Caco-2 (cell line): ENCODE measurements at regions not wholly inside any gene's neighbourhood (a gene's known extent, or its start where the extent isn't known, plus 50 kb on each side); places are given as distances from the start of the nearest gene placed in this dataset.

Source experiments
- BruUV-seq: library from RNA; stranded (reverse); fragments of 400-500 nt; replicated peaks from 2 replicates; lab custom pipeline; 2021; lab: Mats Ljungman, UMichigan
- CTCF ChIA-PET: fragments of 300-600 bp; sonication (Branson Sonifier 250); formaldehyde crosslinking; loops from one replicate; lab custom pipeline; 2022; ENCODE audit warnings: antibody characterized with exemption; lab: Charles Lee
- POLR2A ChIA-PET: fragments of 300-600 bp; sonication (Branson Sonifier 250); formaldehyde crosslinking; loops from one replicate; lab custom pipeline; 2022; ENCODE audit warnings: antibody characterized with exemption; lab: Charles Lee
- DNase-seq, 2 experiments: peaks; one replicate each; pipeline versions ENCODE4 v3.0.0 to v3.0.0-alpha.2; 2020 to 2022
- H3K27me3 ChIP-seq: replicated peaks from 2 replicates; pipeline ENCODE4 v1.6.0; 2011; ENCODE audit warnings: low read length; ENCODE audit not compliant: control insufficient read depth, insufficient read depth
- H3K36me3 ChIP-seq: 2 replicates; pipeline ENCODE4 v1.5.1; 2011; ENCODE audit warnings: low read length; ENCODE audit not compliant: control insufficient read depth, insufficient read depth
- H3K4me1 ChIP-seq: fragments of 250-450 bp; sonication (Bioruptor Pico); 2 replicates; pipeline ENCODE4 v1.5.1; 2020; ENCODE audit warnings: mild to moderate bottlenecking
- H3K4me3 ChIP-seq: 2 replicates; pipeline ENCODE4 v1.5.1; 2011; ENCODE audit warnings: low read depth, mild to moderate bottlenecking, control low read depth, low read length
- H3K9me3 ChIP-seq: fragments of 250-450 bp; sonication (Bioruptor Pico); 2 replicates; pipeline ENCODE4 v1.5.1; 2020; ENCODE audit warnings: mild to moderate bottlenecking, moderate library complexity
- H3K27ac Mint-ChIP-seq: one replicate; pipeline ENCODE4 v1.8.0; 2022; ENCODE audit warnings: mixed read lengths; ENCODE audit not compliant: unreplicated experiment
- H3K27me3 Mint-ChIP-seq: one replicate; pipeline ENCODE4 v1.8.0; 2022; ENCODE audit warnings: mixed read lengths; ENCODE audit not compliant: insufficient read depth, unreplicated experiment
- H3K36me3 Mint-ChIP-seq: one replicate; pipeline ENCODE4 v1.8.0; 2022; ENCODE audit warnings: mild to moderate bottlenecking, mixed read lengths; ENCODE audit not compliant: insufficient read depth, unreplicated experiment
- H3K4me1 Mint-ChIP-seq: one replicate; pipeline ENCODE4 v1.8.0; 2022; ENCODE audit warnings: low read depth, mixed read lengths; ENCODE audit not compliant: unreplicated experiment
- H3K4me3 Mint-ChIP-seq: one replicate; pipeline ENCODE4 v1.8.0; 2022; ENCODE audit warnings: mild to moderate bottlenecking, moderate library complexity, mixed read lengths; ENCODE audit not compliant: unreplicated experiment
- H3K9me3 Mint-ChIP-seq: one replicate; pipeline ENCODE4 v1.8.0; 2022; ENCODE audit warnings: mixed read lengths; ENCODE audit not compliant: unreplicated experiment
- CTCF ChIP-seq, 2 experiments: fragments of 200-600 bp in 1 of 2; IDR thresholded peaks; 1 replicate in 1 of 2; 2 replicates in 1 of 2; pipeline versions ENCODE4 v1.5.1 to v1.8.0; 2011 to 2022; ENCODE audit warnings: antibody characterized with exemption in 1 of 2, control low read depth in 1 of 2, inconsistent platforms in 1 of 2, low read depth in 1 of 2, low read length in 1 of 2, mild to moderate bottlenecking in 1 of 2, moderate library complexity in 1 of 2; ENCODE audit not compliant: insufficient read depth in 1 of 2, severe bottlenecking in 1 of 2, unreplicated experiment in 1 of 2
- intact Hi-C: fragments of 100-400 bp; cut with micrococcal nuclease; formaldehyde crosslinking; loops from one replicate; pipeline ENCODE4 v1.10.0; 2022; ENCODE audit not compliant: unreplicated experiment

DNA sequence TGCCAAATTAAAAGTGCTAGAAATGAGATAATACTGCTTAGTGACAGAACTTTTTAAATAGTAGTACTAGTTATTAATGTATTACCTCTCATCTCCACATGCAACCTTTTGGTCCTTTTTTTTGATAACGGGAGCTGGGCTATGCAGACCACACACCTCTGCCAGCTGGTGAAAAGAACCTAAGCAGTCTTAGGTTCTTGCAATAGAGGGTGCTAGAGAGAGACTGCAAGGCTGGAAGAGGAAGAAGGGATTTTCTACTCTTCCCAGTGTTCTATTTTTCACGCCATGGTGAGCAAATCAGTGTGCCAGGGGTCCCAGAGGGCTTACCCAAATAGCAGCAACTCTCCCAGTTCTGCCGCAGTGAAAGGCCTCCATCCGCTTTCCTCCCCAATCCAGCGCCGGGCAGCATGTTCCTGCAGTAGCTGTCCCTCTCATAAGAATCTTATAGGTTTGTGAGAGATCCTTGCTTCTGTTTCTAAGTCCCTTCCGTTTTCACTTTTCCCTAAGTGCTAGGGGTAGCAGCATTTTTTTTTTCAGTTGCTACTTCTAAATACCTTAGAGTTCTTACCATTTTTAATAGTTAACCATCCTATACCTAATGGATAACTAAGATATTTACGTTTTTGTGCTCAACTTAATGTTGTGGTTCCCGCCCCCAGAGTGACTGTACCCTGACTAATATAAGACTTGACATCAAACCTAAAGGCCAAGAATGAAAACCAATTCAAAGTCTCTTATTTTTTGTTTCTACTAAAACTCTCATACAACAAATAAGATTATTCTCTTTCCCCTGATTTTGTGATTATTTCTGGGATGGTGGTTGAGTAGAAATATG is 69.4 kb upstream of the UBE2E3 start:
- TF ChIP-seq CTCF (IDR thresholded peaks at IDR 0.05; ENCODE audit: insufficient read depth in 1 of 2, low read depth in 1 of 2, low read length in 1 of 2, severe bottlenecking in 1 of 2, unreplicated experiment in 1 of 2) = no peak
- H3K27ac Mint-ChIP-seq = no peak overlapping the region
- peaks cover 9% of the 10 kb centered on the region for H3K27me3 Mint-ChIP-seq
- no TSS peak for BruUV-seq
- no peaks in the 10 kb centered on the region for H3K9me3 Mint-ChIP-seq
- Histone ChIP-seq H3K36me3 (no peaks in the 10 kb centered on the region), H3K4me3 (no peak overlapping the region), H3K27me3 (no peaks in the 10 kb centered on the region), H3K9me3 (no peaks in the 10 kb centered on the region), H3K4me1 (no peaks in the 10 kb centered on the region)
- H3K36me3 Mint-ChIP-seq = no peaks in the 10 kb centered on the region
- POLR2A ChIA-PET = no interaction called here
- DNase-seq = no peak
- H3K4me1 Mint-ChIP-seq = no peaks in the 10 kb centered on the region
- CTCF ChIA-PET = no interaction called here
- intact Hi-C loops = no loop called here
- no peak overlapping the region for H3K4me3 Mint-ChIP-seq

- CTCF ChIA-PET = interaction anchor here (0.6 kb wide), 1 partner anchor 81 kb away, joined by 3 read pairs; no protein-coding TSS in a partner anchor
- BruUV-seq = no TSS peak
- intact Hi-C loops = no loop called here
- Mint-ChIP-seq H3K4me1 (no peaks in the 10 kb centered on the region), H3K9me3 (no peaks in the 10 kb centered on the region), H3K36me3 (no peaks in the 10 kb centered on the region), H3K27ac (no peak overlapping the region), H3K27me3 (peaks cover 7% of the 10 kb centered on the region), H3K4me3 (no peak overlapping the region)
- H3K27me3 ChIP-seq = no peaks in the 10 kb centered on the region
- POLR2A ChIA-PET = no interaction called here
- H3K4me1 ChIP-seq = no peaks in the 10 kb centered on the region
- H3K36me3 ChIP-seq = no peaks in the 10 kb centered on the region
- H3K4me3 ChIP-seq = no peak overlapping the region
- TF ChIP-seq CTCF (IDR thresholded peaks at IDR 0.05; ENCODE audit: insufficient read depth in 1 of 2, low read depth in 1 of 2, low read length in 1 of 2, severe bottlenecking in 1 of 2, unreplicated experiment in 1 of 2) = no peak
- DNase-seq = no peak
- H3K9me3 ChIP-seq = no peaks in the 10 kb centered on the region
Observed at GRCh38 chr2:180907731-180908130, 72.7 kb upstream of the UBE2E3 start.

GRCh38 chr2:180905461-180905860 is 74.9 kb upstream of the UBE2E3 start:
- no TSS peak for BruUV-seq
- Mint-ChIP-seq H3K9me3 (no peaks in the 10 kb centered on the region), H3K27me3 (peaks cover 3% of the 10 kb centered on the region), H3K4me1 (no peaks in the 10 kb centered on the region), H3K27ac (no peak overlapping the region), H3K4me3 (no peak overlapping the region), H3K36me3 (no peaks in the 10 kb centered on the region)
- no peak for TF ChIP-seq CTCF (IDR thresholded peaks at IDR 0.05; ENCODE audit: insufficient read depth in 1 of 2, low read depth in 1 of 2, low read length in 1 of 2, severe bottlenecking in 1 of 2, unreplicated experiment in 1 of 2)
- Histone ChIP-seq H3K4me3 (no peak overlapping the region), H3K4me1 (no peaks in the 10 kb centered on the region), H3K27me3 (no peaks in the 10 kb centered on the region), H3K36me3 (no peaks in the 10 kb centered on the region), H3K9me3 (no peaks in the 10 kb centered on the region)
- intact Hi-C loops = no loop called here
- ChIA-PET POLR2A (no interaction called here), CTCF (no interaction called here)
- DNase-seq = no peak
